Neutrophil (primary cell): ENCODE measurements at regions not wholly inside any gene's neighbourhood (a gene's known extent, or its start where the extent isn't known, plus 50 kb on each side); places are given as distances from the start of the nearest gene placed in this dataset.

Source experiments
- H3K27ac ChIP-seq: fragments of 200-600 bp; sonication (generic); 2 replicates; pipeline ENCODE4 v1.5.1; 2016; ENCODE audit warnings: mild to moderate bottlenecking, moderate library complexity
- H3K27me3 ChIP-seq: fragments of 200-600 bp; sonication (generic); 2 replicates; pipeline ENCODE4 v1.6.0; 2016; ENCODE audit warnings: mild to moderate bottlenecking
- H3K36me3 ChIP-seq: fragments of 200-600 bp; sonication (generic); 2 replicates; pipeline ENCODE4 v1.5.1; 2017
- H3K4me1 ChIP-seq, 2 experiments: fragments of 200-600 bp in 1 of 2; sonication (generic) in 1 of 2; 1 replicate in 1 of 2; 2 replicates in 1 of 2; pipeline versions ENCODE4 v1.5.1 to v1.6.1; 2013 to 2016; ENCODE audit warnings: low read depth in 1 of 2, low read length in 1 of 2, mild to moderate bottlenecking in 1 of 2, moderate library complexity in 1 of 2; ENCODE audit not compliant: control insufficient read depth in 1 of 2, insufficient read depth in 1 of 2
- H3K4me3 ChIP-seq, 2 experiments: fragments of 200-600 bp in 1 of 2; sonication (generic) in 1 of 2; 1 replicate in 1 of 2; 2 replicates in 1 of 2; pipeline ENCODE4 v1.5.1; 2013 to 2016; ENCODE audit warnings: low read depth in 1 of 2, low read length in 1 of 2, mild to moderate bottlenecking in 1 of 2, moderate library complexity in 1 of 2
- H3K9me3 ChIP-seq: fragments of 200-600 bp; sonication (generic); 2 replicates; pipeline ENCODE4 v1.5.1; 2016
- TF ChIP-seq, protein P1 (sequence below): fragments of 200-600 bp; sonication (generic); IDR thresholded peaks from 2 replicates; pipeline ENCODE4 v1.5.1; 2016; ENCODE audit warnings: antibody characterized with exemption

DNA sequence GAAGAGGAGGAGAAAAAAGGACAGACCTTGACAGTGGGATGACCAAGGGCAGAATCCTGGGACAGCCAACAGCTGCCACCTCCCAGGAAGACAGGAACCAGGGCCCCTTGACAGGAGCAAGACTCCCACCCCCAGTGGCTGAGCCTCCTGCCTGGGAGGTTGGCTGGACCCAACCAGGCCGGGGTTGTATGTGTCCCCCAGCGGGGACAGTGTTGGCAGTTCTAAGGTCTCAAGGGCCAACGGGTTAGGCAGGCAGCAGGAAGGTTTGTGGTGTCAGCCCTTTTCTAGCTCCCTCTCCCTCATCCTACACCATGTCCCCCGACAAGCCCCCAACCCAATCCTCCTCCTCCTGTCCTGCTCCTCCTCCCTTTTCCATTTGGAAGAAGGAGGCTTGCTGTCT lies 126.2 kb downstream of the MRM1 start:
- no peak overlapping the region for H3K4me3 ChIP-seq
- H3K4me1 ChIP-seq: peaks cover under 1 to 2% of the 10 kb centered on the region in 2 experiments
- peaks cover 100% of the 10 kb centered on the region for H3K27me3 ChIP-seq
- TF ChIP-seq, protein P1, sequence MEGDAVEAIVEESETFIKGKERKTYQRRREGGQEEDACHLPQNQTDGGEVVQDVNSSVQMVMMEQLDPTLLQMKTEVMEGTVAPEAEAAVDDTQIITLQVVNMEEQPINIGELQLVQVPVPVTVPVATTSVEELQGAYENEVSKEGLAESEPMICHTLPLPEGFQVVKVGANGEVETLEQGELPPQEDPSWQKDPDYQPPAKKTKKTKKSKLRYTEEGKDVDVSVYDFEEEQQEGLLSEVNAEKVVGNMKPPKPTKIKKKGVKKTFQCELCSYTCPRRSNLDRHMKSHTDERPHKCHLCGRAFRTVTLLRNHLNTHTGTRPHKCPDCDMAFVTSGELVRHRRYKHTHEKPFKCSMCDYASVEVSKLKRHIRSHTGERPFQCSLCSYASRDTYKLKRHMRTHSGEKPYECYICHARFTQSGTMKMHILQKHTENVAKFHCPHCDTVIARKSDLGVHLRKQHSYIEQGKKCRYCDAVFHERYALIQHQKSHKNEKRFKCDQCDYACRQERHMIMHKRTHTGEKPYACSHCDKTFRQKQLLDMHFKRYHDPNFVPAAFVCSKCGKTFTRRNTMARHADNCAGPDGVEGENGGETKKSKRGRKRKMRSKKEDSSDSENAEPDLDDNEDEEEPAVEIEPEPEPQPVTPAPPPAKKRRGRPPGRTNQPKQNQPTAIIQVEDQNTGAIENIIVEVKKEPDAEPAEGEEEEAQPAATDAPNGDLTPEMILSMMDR: no peak
- no peak overlapping the region for H3K27ac ChIP-seq
- H3K36me3 ChIP-seq: no peaks in the 10 kb centered on the region
- H3K9me3 ChIP-seq: no peaks in the 10 kb centered on the region

DNA sequence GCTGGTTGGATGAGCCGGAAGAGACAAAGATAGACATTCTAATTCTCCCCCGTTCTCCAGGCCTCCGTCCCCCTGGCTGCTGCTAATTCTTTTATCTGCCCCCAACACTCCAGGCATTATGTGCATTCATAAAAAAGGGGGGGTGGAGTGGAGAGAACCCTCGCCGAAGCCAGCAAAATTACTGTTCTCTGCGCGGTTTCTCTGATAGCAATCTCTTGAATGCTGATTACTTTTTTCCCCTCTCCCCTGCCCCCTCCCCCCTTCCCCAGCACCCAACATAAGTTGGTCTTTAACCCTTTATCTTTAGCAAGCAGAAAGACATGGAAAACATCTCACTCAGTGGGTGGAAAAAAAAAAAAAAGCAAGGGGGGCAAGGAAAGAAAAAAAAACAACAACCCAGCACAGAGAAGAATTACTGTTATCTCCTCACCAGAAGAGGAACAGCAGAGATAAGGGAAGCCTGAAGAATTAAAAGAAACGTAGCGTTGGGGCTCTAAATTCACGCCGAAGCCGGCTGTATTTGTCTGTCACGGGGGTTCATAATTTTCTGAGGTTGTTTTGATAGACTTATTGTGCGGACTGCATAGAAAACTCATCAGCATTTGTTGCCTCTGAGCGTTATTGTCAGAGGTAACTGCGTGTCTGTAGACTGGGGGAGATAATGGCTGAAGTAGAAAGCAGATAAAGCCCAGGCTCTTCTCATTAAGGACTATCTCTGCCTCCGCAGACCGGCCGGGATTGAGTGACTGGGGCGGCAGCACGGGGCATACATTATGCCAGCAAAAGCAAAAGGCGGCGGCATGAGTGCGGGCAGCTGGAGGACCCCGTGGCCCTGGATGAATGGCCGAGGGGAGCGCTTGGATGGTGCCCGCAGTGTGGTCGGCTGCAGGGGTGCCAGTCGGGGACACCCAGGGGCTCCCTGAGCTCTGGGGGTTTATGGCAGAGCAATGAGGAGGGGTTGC lies 126.9 kb downstream of the MRM1 start:
- no peaks in the 10 kb centered on the region for H3K36me3 ChIP-seq
- H3K27me3 ChIP-seq: peaks cover 95% of the 10 kb centered on the region
- no peak overlapping the region for H3K27ac ChIP-seq
- TF ChIP-seq, protein P1: no peak
- H3K4me1 ChIP-seq: no peaks in the 10 kb centered on the region
- H3K4me3 ChIP-seq: no peak overlapping the region
- no peaks in the 10 kb centered on the region for H3K9me3 ChIP-seq

DNA sequence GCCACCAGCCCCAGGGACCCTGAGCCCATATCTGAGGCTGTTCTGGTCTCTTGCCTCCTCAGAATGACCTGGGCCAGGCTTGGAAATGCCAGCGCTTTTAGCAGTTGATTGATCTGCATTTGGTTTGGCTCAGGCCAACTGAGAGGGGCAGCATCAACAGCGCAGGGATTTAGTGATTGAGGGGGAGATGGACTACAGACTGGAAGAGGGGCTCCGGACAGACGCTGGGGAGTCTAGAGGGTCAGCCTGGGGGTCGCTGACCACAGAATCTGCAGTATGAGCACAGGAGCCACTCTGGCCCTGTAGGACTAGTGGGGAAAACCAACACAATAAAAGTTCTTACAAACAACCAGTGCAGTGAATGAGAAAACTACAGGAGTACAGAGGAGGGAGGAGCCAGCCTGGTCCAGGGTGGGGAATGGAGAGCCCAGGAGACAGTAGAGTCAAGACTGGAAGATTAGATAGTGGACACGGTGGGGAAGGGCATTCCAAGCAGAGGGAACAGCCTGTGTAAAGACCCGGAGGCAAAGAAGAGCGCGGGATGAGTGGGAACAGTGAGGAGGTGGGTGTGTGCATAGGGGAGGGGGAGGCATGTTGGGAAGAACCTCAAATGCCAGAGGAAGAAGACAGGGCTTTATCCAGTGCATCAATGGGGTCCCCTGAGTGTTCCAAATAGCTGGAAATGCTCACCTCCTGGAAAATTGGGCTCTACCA lies 128.9 kb downstream of the MRM1 start:
- Histone ChIP-seq H3K4me3 (no peak overlapping the region), H3K27me3 (peaks cover 76% of the 10 kb centered on the region), H3K36me3 (no peaks in the 10 kb centered on the region), H3K9me3 (no peaks in the 10 kb centered on the region), H3K27ac (no peak overlapping the region), H3K4me1 (no peaks in the 10 kb centered on the region)
- TF ChIP-seq, protein P1: no peak

DNA sequence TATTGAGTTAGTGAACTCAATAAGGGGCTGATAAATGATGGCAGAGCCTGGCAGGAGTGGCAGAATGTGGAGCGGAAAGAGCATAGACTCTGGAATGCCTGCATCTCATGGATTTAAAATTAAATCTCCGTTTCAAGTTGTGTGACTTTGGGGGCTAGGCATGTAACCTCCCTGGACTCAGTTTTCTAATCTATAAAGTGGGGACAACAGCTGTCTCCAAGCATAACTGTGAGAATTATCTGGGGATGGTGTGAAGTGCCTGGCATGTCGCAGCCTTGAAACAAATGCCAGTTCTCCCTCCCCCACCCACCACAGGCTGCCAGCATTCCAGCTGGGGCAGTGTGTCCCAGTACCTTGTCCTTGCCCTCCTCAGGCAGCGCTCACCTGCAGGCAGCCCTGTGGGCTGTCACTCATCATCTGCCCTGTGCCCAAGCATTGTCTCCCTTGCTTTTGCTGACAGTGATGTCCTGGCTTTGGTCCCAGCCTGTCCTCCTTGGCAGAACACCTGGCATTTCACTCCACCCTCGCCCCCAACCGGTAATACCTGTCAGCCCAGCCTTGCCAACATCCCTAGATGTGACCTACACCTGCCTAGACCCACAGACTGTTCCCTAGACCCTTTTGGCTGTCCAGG lies 129.6 kb downstream of the MRM1 start:
- TF ChIP-seq, protein P1: no peak
- no peaks in the 10 kb centered on the region for H3K36me3 ChIP-seq
- peaks cover 68% of the 10 kb centered on the region for H3K27me3 ChIP-seq
- no peaks in the 10 kb centered on the region for H3K9me3 ChIP-seq
- H3K4me3 ChIP-seq: no peak overlapping the region
- H3K4me1 ChIP-seq: no peaks in the 10 kb centered on the region
- no peak overlapping the region for H3K27ac ChIP-seq

DNA sequence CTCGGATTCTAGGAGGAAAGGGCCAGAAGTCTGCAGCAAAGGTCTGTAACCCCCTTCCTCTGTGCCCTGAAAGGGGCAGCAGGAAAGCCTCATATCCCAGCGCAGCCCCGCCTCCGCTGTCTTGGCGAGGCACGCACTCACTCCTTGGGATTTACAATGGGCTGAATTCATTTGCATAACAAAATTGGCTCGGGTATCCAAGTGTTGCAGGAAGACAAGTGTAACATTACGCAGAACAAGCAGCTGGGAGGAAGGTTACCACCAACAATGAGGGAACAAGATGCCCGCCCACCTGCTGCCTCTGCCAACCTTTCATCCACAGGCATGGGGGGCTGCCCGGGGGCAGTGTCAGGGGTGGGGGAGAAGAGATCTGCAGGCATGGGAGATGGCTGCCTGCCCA lies 130.4 kb downstream of the MRM1 start:
- TF ChIP-seq, protein P1: no peak
- H3K27ac ChIP-seq: no peak overlapping the region
- H3K4me3 ChIP-seq: no peak overlapping the region
- H3K27me3 ChIP-seq: peaks cover 68% of the 10 kb centered on the region
- no peaks in the 10 kb centered on the region for H3K36me3 ChIP-seq
- H3K9me3 ChIP-seq: no peaks in the 10 kb centered on the region
- H3K4me1 ChIP-seq: no peaks in the 10 kb centered on the region
